ENCODE measurements at regions not wholly inside any gene's neighbourhood (a gene's known extent, or its start where the extent isn't known, plus 50 kb on each side); places are given as distances from the start of the nearest gene placed in this dataset.
"Not testable (repeated sequence)": the region's sequence is repeated elsewhere in the genome, so short reads cannot be mapped to it uniquely, and the experiment has no call there.

GRCh38 chr11:116344601-116345000 is 428.2 kb downstream of the BUD13 start:
- no peak overlapping the region for H3K4me3 ChIP-seq (ENCODE audit: low read length)
- TF ChIP-seq, protein P1, sequence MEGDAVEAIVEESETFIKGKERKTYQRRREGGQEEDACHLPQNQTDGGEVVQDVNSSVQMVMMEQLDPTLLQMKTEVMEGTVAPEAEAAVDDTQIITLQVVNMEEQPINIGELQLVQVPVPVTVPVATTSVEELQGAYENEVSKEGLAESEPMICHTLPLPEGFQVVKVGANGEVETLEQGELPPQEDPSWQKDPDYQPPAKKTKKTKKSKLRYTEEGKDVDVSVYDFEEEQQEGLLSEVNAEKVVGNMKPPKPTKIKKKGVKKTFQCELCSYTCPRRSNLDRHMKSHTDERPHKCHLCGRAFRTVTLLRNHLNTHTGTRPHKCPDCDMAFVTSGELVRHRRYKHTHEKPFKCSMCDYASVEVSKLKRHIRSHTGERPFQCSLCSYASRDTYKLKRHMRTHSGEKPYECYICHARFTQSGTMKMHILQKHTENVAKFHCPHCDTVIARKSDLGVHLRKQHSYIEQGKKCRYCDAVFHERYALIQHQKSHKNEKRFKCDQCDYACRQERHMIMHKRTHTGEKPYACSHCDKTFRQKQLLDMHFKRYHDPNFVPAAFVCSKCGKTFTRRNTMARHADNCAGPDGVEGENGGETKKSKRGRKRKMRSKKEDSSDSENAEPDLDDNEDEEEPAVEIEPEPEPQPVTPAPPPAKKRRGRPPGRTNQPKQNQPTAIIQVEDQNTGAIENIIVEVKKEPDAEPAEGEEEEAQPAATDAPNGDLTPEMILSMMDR (conservative IDR thresholded peaks at IDR 0.05; ENCODE audit: low read depth, low read length), result no peak
- DNase-seq (ENCODE audit: low read depth), result no peak

DNA sequence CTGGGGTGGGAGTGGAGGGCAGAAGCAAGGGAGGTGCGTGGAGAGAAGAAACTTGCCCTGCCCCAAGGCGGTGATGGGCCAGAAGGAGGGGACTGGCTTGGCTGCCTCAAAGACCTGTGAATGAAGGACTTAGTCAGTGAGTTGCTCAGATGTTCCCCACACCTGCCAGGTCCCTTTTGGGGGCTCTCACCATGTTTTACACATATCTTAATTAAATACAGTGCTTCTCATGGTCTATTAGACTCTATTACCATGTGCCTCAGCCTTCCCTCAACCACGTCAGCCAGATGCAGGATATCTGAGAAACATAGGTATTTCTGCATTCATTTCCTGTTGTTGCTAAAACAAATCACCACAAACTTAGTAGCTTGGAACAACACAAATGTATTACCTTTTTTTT is 429.5 kb downstream of the BUD13 start:
- TF ChIP-seq, protein P1 (conservative IDR thresholded peaks at IDR 0.05; ENCODE audit: low read depth, low read length), result no peak
- DNase-seq (ENCODE audit: low read depth), result no peak
- H3K4me3 ChIP-seq (ENCODE audit: low read length), result no peak overlapping the region

DNA sequence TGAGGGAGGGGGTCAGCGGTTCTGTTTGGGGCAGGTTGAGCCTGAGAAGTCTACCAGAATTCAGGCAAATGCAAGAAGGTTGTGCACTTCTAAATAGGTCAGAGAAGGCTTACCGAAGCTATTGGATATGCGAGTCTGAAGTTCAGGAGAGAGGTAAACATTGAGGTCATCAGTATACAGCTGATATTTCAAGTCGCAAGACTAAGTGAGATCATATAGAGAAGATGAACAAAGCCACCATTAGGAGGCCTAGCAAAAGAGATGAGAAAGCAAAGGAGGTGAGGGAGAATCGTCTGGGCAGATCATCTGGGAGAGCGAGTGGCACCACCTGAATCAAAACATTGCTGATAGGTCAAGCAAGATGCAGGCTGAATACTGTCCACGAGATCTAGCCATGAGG is 430.6 kb downstream of the BUD13 start:
- DNase-seq (ENCODE audit: low read depth), result no peak
- no peak overlapping the region for H3K4me3 ChIP-seq (ENCODE audit: low read length)
- TF ChIP-seq, protein P1 (conservative IDR thresholded peaks at IDR 0.05; ENCODE audit: low read depth, low read length), result no peak

GRCh38 chr11:116339306-116340098 is 433.3 kb downstream of the BUD13 start:
- DNase-seq (ENCODE audit: low read depth), result no peak
- H3K4me3 ChIP-seq (ENCODE audit: low read length), result no peak overlapping the region
- TF ChIP-seq, protein P1 (conservative IDR thresholded peaks at IDR 0.05; ENCODE audit: low read depth, low read length), result no peak

- DNase-seq (ENCODE audit: low read depth); H3K4me3 ChIP-seq (ENCODE audit: low read length): not testable (repeated sequence)
Observed at GRCh38 chr11:116338500-116338899, 434.3 kb downstream of the BUD13 start.

GRCh38 chr11:116336540-116336939 is 436.2 kb downstream of the BUD13 start:
- no peak for DNase-seq (ENCODE audit: low read depth)
- H3K4me3 ChIP-seq (ENCODE audit: low read length), result no peak overlapping the region
- TF ChIP-seq, protein P1 (conservative IDR thresholded peaks at IDR 0.05; ENCODE audit: low read depth, low read length), result no peak

DNA sequence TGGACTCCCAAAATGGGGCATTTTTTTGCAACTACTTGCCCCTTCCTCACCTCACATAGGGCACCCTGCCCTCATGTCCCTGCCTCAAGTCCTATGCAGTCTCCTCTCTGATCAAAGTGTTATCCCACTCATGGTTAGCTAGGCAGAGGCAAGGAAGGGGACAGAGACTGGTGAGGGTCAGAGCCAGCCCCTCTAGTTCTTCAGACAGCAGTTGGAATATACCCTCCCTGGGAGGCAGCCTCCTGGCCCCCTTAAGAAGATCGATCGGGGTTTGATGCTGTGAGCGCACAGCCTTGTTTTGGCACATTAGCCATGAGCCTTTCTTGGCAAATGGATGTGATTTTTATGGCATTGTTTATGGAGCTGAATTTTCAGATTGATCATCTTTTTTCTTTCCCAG is 436.9 kb downstream of the BUD13 start:
- TF ChIP-seq, protein P1 (conservative IDR thresholded peaks at IDR 0.05; ENCODE audit: low read depth, low read length), result no peak
- no peak overlapping the region for H3K4me3 ChIP-seq (ENCODE audit: low read length)
- no peak for DNase-seq (ENCODE audit: low read depth)

All from retinal pigment epithelial cell (primary cell).